ENCODE measurements at regions not wholly inside any gene's neighbourhood (a gene's known extent, or its start where the extent isn't known, plus 50 kb on each side); places are given as distances from the start of the nearest gene placed in this dataset.

- Mint-ChIP-seq H3K9me3 (no peaks in the 10 kb centered on the region), H3K36me3 (no peaks in the 10 kb centered on the region), H3K27me3 (peaks cover 24% of the 10 kb centered on the region), H3K4me1 (ENCODE audit: unreplicated experiment) (peaks cover 37% of the 10 kb centered on the region), H3K4me3 (no peak overlapping the region), H3K27ac (no peak overlapping the region)
- no peak for TF ChIP-seq CTCF (conservative IDR thresholded peaks at IDR 0.05)
- no peak for DNase-seq (ENCODE audit: extremely low spot score, unreplicated experiment)
Observed at GRCh38 chr7:25663877-25664276, 435.6 kb upstream of the NPVF start.

- peaks cover 21% of the 10 kb centered on the region for H3K27me3 Mint-ChIP-seq
- H3K4me1 Mint-ChIP-seq (ENCODE audit: unreplicated experiment) = peaks cover 35% of the 10 kb centered on the region
Observed at GRCh38 chr7:25664593-25664992, 436.3 kb upstream of the NPVF start.

GRCh38 chr7:25665374-25665773 is 437.1 kb upstream of the NPVF start:
- Mint-ChIP-seq H3K4me1 (ENCODE audit: unreplicated experiment) (peaks cover 37% of the 10 kb centered on the region), H3K36me3 (no peaks in the 10 kb centered on the region), H3K4me3 (no peak overlapping the region), H3K27me3 (peaks cover 21% of the 10 kb centered on the region), H3K27ac (no peak overlapping the region), H3K9me3 (no peaks in the 10 kb centered on the region)
- TF ChIP-seq CTCF (conservative IDR thresholded peaks at IDR 0.05) = no peak
- no peak for DNase-seq (ENCODE audit: extremely low spot score, unreplicated experiment)

More at GRCh38 chr7:25664593-25664992, 436.3 kb upstream of the NPVF start:
- Mint-ChIP-seq H3K27ac (no peak overlapping the region), H3K36me3 (no peaks in the 10 kb centered on the region), H3K9me3 (no peaks in the 10 kb centered on the region), H3K4me3 (no peak overlapping the region)
- TF ChIP-seq CTCF (conservative IDR thresholded peaks at IDR 0.05) = no peak
- no peak for DNase-seq (ENCODE audit: extremely low spot score, unreplicated experiment)

GRCh38 chr7:25665903-25666670 is 437.8 kb upstream of the NPVF start:
- Mint-ChIP-seq H3K27me3 (peaks cover 27% of the 10 kb centered on the region), H3K4me1 (ENCODE audit: unreplicated experiment) (peaks cover 42% of the 10 kb centered on the region)

GRCh38 chr7:25666671-25667060 is 438.4 kb upstream of the NPVF start:
- Mint-ChIP-seq H3K4me1 (ENCODE audit: unreplicated experiment) (peaks cover 48% of the 10 kb centered on the region), H3K27ac (no peak overlapping the region), H3K27me3 (peaks cover 29% of the 10 kb centered on the region), H3K36me3 (no peaks in the 10 kb centered on the region), H3K4me3 (no peak overlapping the region), H3K9me3 (no peaks in the 10 kb centered on the region)
- TF ChIP-seq CTCF (conservative IDR thresholded peaks at IDR 0.05) = no peak
- no peak for DNase-seq (ENCODE audit: extremely low spot score, unreplicated experiment)

More at GRCh38 chr7:25665903-25666670, 437.8 kb upstream of the NPVF start:
- TF ChIP-seq CTCF (conservative IDR thresholded peaks at IDR 0.05) = no peak
- no peaks in the 10 kb centered on the region for H3K36me3 Mint-ChIP-seq
- DNase-seq (ENCODE audit: extremely low spot score, unreplicated experiment) = no peak
- no peak overlapping the region for H3K27ac Mint-ChIP-seq
- H3K9me3 Mint-ChIP-seq = no peaks in the 10 kb centered on the region
- no peak overlapping the region for H3K4me3 Mint-ChIP-seq
